ENCODE measurements at regions not wholly inside any gene's neighbourhood (a gene's known extent, or its start where the extent isn't known, plus 50 kb on each side); places are given as distances from the start of the nearest gene placed in this dataset.

DNA sequence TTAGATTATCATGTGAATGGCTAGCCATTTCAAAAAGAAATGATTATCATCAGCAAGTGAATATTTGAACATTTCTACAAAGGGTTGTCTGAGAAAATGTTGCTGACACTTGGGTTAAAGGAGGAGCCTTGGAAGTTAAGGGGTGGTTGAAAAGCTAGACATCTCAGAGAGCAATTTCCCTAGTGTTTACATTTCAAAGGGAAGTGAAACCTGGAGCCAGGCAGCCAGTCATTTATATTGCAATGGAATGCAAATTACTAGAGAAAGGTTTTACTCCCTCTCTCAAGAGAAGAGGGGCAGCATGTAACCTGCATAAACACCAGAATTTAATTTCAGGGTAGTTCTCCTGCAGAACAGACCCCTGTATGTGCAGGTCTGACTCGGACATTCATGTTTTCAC, 279.0 kb downstream of the SLC16A7 start:
- no peak for TF ChIP-seq POLR2A (IDR thresholded peaks at IDR 0.05)
- TF ChIP-seq, protein P1, sequence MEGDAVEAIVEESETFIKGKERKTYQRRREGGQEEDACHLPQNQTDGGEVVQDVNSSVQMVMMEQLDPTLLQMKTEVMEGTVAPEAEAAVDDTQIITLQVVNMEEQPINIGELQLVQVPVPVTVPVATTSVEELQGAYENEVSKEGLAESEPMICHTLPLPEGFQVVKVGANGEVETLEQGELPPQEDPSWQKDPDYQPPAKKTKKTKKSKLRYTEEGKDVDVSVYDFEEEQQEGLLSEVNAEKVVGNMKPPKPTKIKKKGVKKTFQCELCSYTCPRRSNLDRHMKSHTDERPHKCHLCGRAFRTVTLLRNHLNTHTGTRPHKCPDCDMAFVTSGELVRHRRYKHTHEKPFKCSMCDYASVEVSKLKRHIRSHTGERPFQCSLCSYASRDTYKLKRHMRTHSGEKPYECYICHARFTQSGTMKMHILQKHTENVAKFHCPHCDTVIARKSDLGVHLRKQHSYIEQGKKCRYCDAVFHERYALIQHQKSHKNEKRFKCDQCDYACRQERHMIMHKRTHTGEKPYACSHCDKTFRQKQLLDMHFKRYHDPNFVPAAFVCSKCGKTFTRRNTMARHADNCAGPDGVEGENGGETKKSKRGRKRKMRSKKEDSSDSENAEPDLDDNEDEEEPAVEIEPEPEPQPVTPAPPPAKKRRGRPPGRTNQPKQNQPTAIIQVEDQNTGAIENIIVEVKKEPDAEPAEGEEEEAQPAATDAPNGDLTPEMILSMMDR (IDR thresholded peaks at IDR 0.05), result no peak
